K562 (cell line): ENCODE measurements at regions not wholly inside any gene's neighbourhood (a gene's known extent, or its start where the extent isn't known, plus 50 kb on each side); places are given as distances from the start of the nearest gene placed in this dataset.
"Not testable (repeated sequence)": the region's sequence is repeated elsewhere in the genome, so short reads cannot be mapped to it uniquely, and the experiment has no call there.

Source experiments
- ATAC-seq: fragments of 200-7000 bp; cut with Tn5 transposase; 3 replicates; pipeline ENCODE4 v1.9.1; 2020; ENCODE audit warnings: moderate library complexity
- BruUV-seq: library from RNA; stranded (reverse); fragments of 400-500 nt; replicated peaks from 2 replicates; lab custom pipeline; 2021; lab: Mats Ljungman, UMichigan
- CTCF ChIA-PET: fragments of 300-600 bp; formaldehyde crosslinking; extraction: SDS; loops from one replicate; lab custom pipeline; 2021; ENCODE audit warnings: low intra/inter-chr PET ratio; lab: Yijun Ruan, JAX
- POLR2A ChIA-PET: fragments of 300-600, 350-650 bp; sonication (Branson Sonifier 250); formaldehyde crosslinking; extraction: SDS; loops from one replicate; lab custom pipeline; 2021; ENCODE audit warnings: antibody characterized with exemption, inconsistent platforms; lab: Yijun Ruan, JAX
- DNase-seq, 4 experiments: peaks; one replicate each; pipeline versions ENCODE4 v3.0.0 to v3.0.0-alpha.2; 2011 to 2018; ENCODE audit warnings: low spot score in 3 of 4, mixed read lengths in 3 of 4; ENCODE audit errors: extremely low read depth in 1 of 4
- FAIRE-seq: peaks from 2 replicates; lab custom pipeline; 2011; peaks lifted over from hg19 to GRCh38; lab: Jason Lieb, UNC
- H2AFZ ChIP-seq: 2 replicates; pipeline ENCODE4 v1.6.0; 2011; ENCODE audit warnings: low read depth, low read length, control low read depth, inconsistent platforms
- H3K27ac ChIP-seq: fragments of 200-600 bp; 3 replicates; pipeline ENCODE4 v1.8.0; 2011; ENCODE audit warnings: low read depth, mild to moderate bottlenecking, control low read depth, inconsistent platforms, low read length, moderate library complexity, mixed read lengths; ENCODE audit errors: extremely low read depth
- H3K27me3 ChIP-seq, 2 experiments: fragments of 300-600 bp in 1 of 2; 2 replicates in 1 of 2; 3 replicates in 1 of 2; pipeline versions ENCODE4 v1.6.0 to v1.8.0; 2011; ENCODE audit warnings: inconsistent platforms in 2 of 2, low read length in 2 of 2, mild to moderate bottlenecking in 1 of 2, mixed read lengths in 1 of 2, moderate library complexity in 1 of 2; ENCODE audit not compliant: control insufficient read depth in 2 of 2, insufficient read depth in 2 of 2
- H3K36me3 ChIP-seq: fragments of 300-600 bp; 3 replicates; pipeline ENCODE4 v1.8.0; 2011; ENCODE audit warnings: mild to moderate bottlenecking, low read length, inconsistent platforms; ENCODE audit not compliant: control insufficient read depth, insufficient read depth
- H3K4me1 ChIP-seq, 2 experiments: fragments of 200-600 bp in 1 of 2; replicated peaks in 1 of 2; 2 replicates in 1 of 2; 3 replicates in 1 of 2; pipeline versions ENCODE4 v1.5.1 to v1.8.0; 2011; ENCODE audit warnings: inconsistent platforms in 2 of 2, low read length in 2 of 2, mild to moderate bottlenecking in 1 of 2, mixed read lengths in 1 of 2, moderate library complexity in 1 of 2; ENCODE audit not compliant: control insufficient read depth in 2 of 2, insufficient read depth in 2 of 2
- H3K4me2 ChIP-seq: 2 replicates; pipeline ENCODE4 v1.6.1; 2011; ENCODE audit warnings: low read length, control low read depth, inconsistent platforms, mixed read lengths; ENCODE audit not compliant: insufficient read depth
- H3K4me3 ChIP-seq: fragments of 200-600 bp; sonication (generic), shearing (Covaris generic); 2 replicates; pipeline ENCODE4 v1.5.1; 2016; ENCODE audit warnings: control low read depth, inconsistent platforms
- H3K79me2 ChIP-seq: fragments of 200-600 bp; 3 replicates; pipeline ENCODE4 v1.8.0; 2011; ENCODE audit warnings: low read length, inconsistent platforms; ENCODE audit not compliant: control insufficient read depth, insufficient read depth
- H3K9ac ChIP-seq, 2 experiments: 2 replicates each; pipeline versions ENCODE4 v1.6.0 to v1.6.1; 2011; ENCODE audit warnings: low read depth in 2 of 2, low read length in 2 of 2, control low read depth in 1 of 2, inconsistent platforms in 1 of 2, mild to moderate bottlenecking in 1 of 2, mixed read lengths in 1 of 2; ENCODE audit not compliant: insufficient read depth in 1 of 2
- H3K9me1 ChIP-seq: one replicate; pipeline ENCODE4 v1.6.0; 2011; ENCODE audit warnings: inconsistent platforms, mild to moderate bottlenecking, low read length, moderate library complexity; ENCODE audit not compliant: control insufficient read depth, insufficient read depth
- H3K9me3 ChIP-seq: replicated peaks from 2 replicates; pipeline ENCODE4 v1.5.1; 2011; ENCODE audit warnings: low read depth, low read length, inconsistent platforms; ENCODE audit not compliant: control insufficient read depth, insufficient read depth
- H4K20me1 ChIP-seq: replicated peaks from 2 replicates; pipeline ENCODE4 v1.6.1; 2011; ENCODE audit warnings: low read length, inconsistent platforms, mixed read lengths; ENCODE audit not compliant: control insufficient read depth, insufficient read depth
- CEBPG ChIP-seq, 3 experiments: fragments of 200-800 bp in 1 of 3; sonication (Bioruptor generic) in 1 of 3; sonication (generic) in 1 of 3; formaldehyde crosslinking in 1 of 3; IDR thresholded peaks in 2 of 3; conservative IDR thresholded peaks in 1 of 3; 2 replicates each; pipeline versions ENCODE4 v1.6.1 to v1.8.0; 2016 to 2022; ENCODE audit warnings: missing compliant biosample characterization in 2 of 3, missing genetic modification characterization in 2 of 3, mild to moderate bottlenecking in 1 of 3, missing genetic modification reagents in 1 of 3
- GATAD2A ChIP-seq: fragments of 450-650 bp; IDR thresholded peaks from 2 replicates; pipeline ENCODE4 v1.6.1; 2017
- HDAC3 ChIP-seq: fragments of 450-650 bp; IDR thresholded peaks from 2 replicates; pipeline ENCODE4 v1.6.1; 2018; ENCODE audit warnings: borderline replicate concordance, mild to moderate bottlenecking, moderate library complexity; ENCODE audit not compliant: partially characterized antibody
- ZNF354B ChIP-seq: fragments of 250-450 bp; sonication (Bioruptor Pico); IDR thresholded peaks from 2 replicates; pipeline ENCODE4 v1.4.0; 2020
- WGBS: fragments of 100-300 bp; shearing (Covaris generic); methylation state at CpG from one replicate; pipeline ENCODE4 v1.1.6; 2016; ENCODE audit warnings: low coverage, mixed read lengths; ENCODE audit not compliant: insufficient coverage; ENCODE audit errors: missing lambda C conversion rate; 5-methylcytosine and 5-hydroxymethylcytosine counted together
- in situ Hi-C: fragments of 300-500 bp; cut with MboI; formaldehyde crosslinking; loops from 4 replicates; pipeline ENCODE4 v1.15.0; 2018; ENCODE audit warnings: inconsistent platforms, mixed read lengths
- intact Hi-C: fragments of 100-400 bp; cut with micrococcal nuclease; formaldehyde crosslinking; loops from 2 replicates; pipeline ENCODE4 v1.14.2; 2022

GRCh38 chr12:38120438-38120837 lies 196.1 kb upstream of the ALG10B start:
- no TSS peak for BruUV-seq
- intact Hi-C loops, result loop anchor here (10.0 kb wide), 1 partner anchor 54 kb away; no protein-coding TSS in a partner anchor

GRCh38 chr12:38123028-38123427 lies 193.5 kb upstream of the ALG10B start:
- BruUV-seq, CTCF ChIA-PET, H3K79me2 ChIP-seq, H3K4me3 ChIP-seq, H3K9me1 ChIP-seq, DNase-seq, H3K9me3 ChIP-seq, H3K27me3 ChIP-seq, H2AFZ ChIP-seq, H3K4me2 ChIP-seq, H3K9ac ChIP-seq, ATAC-seq, in situ Hi-C loops, FAIRE-seq, H4K20me1 ChIP-seq, H3K36me3 ChIP-seq, H3K27ac ChIP-seq, H3K4me1 ChIP-seq: not testable (repeated sequence)
- 0% methylated on average over 2 of the region's 2 CpGs for WGBS
- intact Hi-C loops, result loop anchor here (10.0 kb wide), 1 partner anchor 52 kb away; no protein-coding TSS in a partner anchor
- POLR2A ChIA-PET, result interaction anchor here (0.6 kb wide), 1 partner anchor 1172 kb away, joined by 3 read pairs; no protein-coding TSS in a partner anchor

More at GRCh38 chr12:38120438-38120837, 196.1 kb upstream of the ALG10B start:
- WGBS, result 3% methylated on average over 5 of the region's 5 CpGs
- no peak overlapping the region for H3K4me2 ChIP-seq
- ATAC-seq (no peak), FAIRE-seq (no peak), DNase-seq (no peak)
- POLR2A ChIA-PET, result no interaction called here
- no peak overlapping the region for H3K4me3 ChIP-seq
- H2AFZ ChIP-seq, result no peak overlapping the region
- in situ Hi-C loops, result no loop called here
- no peaks in the 10 kb centered on the region for H3K27me3 ChIP-seq
- H3K9me1 ChIP-seq, result no peaks in the 10 kb centered on the region
- no peaks in the 10 kb centered on the region for H3K36me3 ChIP-seq
- no peaks in the 10 kb centered on the region for H3K4me1 ChIP-seq
- H4K20me1 ChIP-seq, result no peaks in the 10 kb centered on the region
- no peaks in the 10 kb centered on the region for H3K79me2 ChIP-seq
- no peaks in the 10 kb centered on the region for H3K9me3 ChIP-seq
- no peak overlapping the region for H3K27ac ChIP-seq
- no peak overlapping the region for H3K9ac ChIP-seq
- no peak for TF ChIP-seq HDAC3
- no peak for TF ChIP-seq GATAD2A
- TF ChIP-seq ZNF354B (CRISPR knock-in tag), result no peak
- no peak for TF ChIP-seq CEBPG (CRISPR knock-in tag; IDR thresholded peaks at IDR 0.05)
- no peak for TF ChIP-seq CEBPG (tag; conservative IDR thresholded peaks at IDR 0.05 in 1 of 2, IDR thresholded peaks at IDR 0.05 in 1 of 2)
- CTCF ChIA-PET, result no interaction called here
